K562 (cell line): ENCODE measurements at regions not wholly inside any gene's neighbourhood (a gene's known extent, or its start where the extent isn't known, plus 50 kb on each side); places are given as distances from the start of the nearest gene placed in this dataset.

Experiments used
- ATAC-seq: fragments of 200-7000 bp; cut with Tn5 transposase; 3 replicates; pipeline ENCODE4 v1.9.1; 2020; ENCODE audit warnings: moderate library complexity
- BruUV-seq: library from RNA; stranded (reverse); fragments of 400-500 nt; replicated peaks from 2 replicates; lab custom pipeline; 2021; lab: Mats Ljungman, UMichigan
- CTCF ChIA-PET: fragments of 300-600 bp; formaldehyde crosslinking; extraction: SDS; loops from one replicate; lab custom pipeline; 2021; ENCODE audit warnings: low intra/inter-chr PET ratio; lab: Yijun Ruan, JAX
- POLR2A ChIA-PET: fragments of 300-600, 350-650 bp; sonication (Branson Sonifier 250); formaldehyde crosslinking; extraction: SDS; loops from one replicate; lab custom pipeline; 2021; ENCODE audit warnings: antibody characterized with exemption, inconsistent platforms; lab: Yijun Ruan, JAX
- DNase-seq, 4 experiments: peaks; one replicate each; pipeline versions ENCODE4 v3.0.0 to v3.0.0-alpha.2; 2011 to 2018; ENCODE audit warnings: low spot score in 3 of 4, mixed read lengths in 3 of 4; ENCODE audit errors: extremely low read depth in 1 of 4
- FAIRE-seq: peaks from 2 replicates; lab custom pipeline; 2011; peaks lifted over from hg19 to GRCh38; lab: Jason Lieb, UNC
- H2AFZ ChIP-seq: 2 replicates; pipeline ENCODE4 v1.6.0; 2011; ENCODE audit warnings: low read depth, low read length, control low read depth, inconsistent platforms
- H3K27ac ChIP-seq: fragments of 200-600 bp; 3 replicates; pipeline ENCODE4 v1.8.0; 2011; ENCODE audit warnings: low read depth, mild to moderate bottlenecking, control low read depth, inconsistent platforms, low read length, moderate library complexity, mixed read lengths; ENCODE audit errors: extremely low read depth
- H3K27me3 ChIP-seq, 2 experiments: fragments of 300-600 bp in 1 of 2; 2 replicates in 1 of 2; 3 replicates in 1 of 2; pipeline versions ENCODE4 v1.6.0 to v1.8.0; 2011; ENCODE audit warnings: inconsistent platforms in 2 of 2, low read length in 2 of 2, mild to moderate bottlenecking in 1 of 2, mixed read lengths in 1 of 2, moderate library complexity in 1 of 2; ENCODE audit not compliant: control insufficient read depth in 2 of 2, insufficient read depth in 2 of 2
- H3K36me3 ChIP-seq: fragments of 300-600 bp; 3 replicates; pipeline ENCODE4 v1.8.0; 2011; ENCODE audit warnings: mild to moderate bottlenecking, low read length, inconsistent platforms; ENCODE audit not compliant: control insufficient read depth, insufficient read depth
- H3K4me1 ChIP-seq, 2 experiments: fragments of 200-600 bp in 1 of 2; replicated peaks in 1 of 2; 2 replicates in 1 of 2; 3 replicates in 1 of 2; pipeline versions ENCODE4 v1.5.1 to v1.8.0; 2011; ENCODE audit warnings: inconsistent platforms in 2 of 2, low read length in 2 of 2, mild to moderate bottlenecking in 1 of 2, mixed read lengths in 1 of 2, moderate library complexity in 1 of 2; ENCODE audit not compliant: control insufficient read depth in 2 of 2, insufficient read depth in 2 of 2
- H3K4me2 ChIP-seq: 2 replicates; pipeline ENCODE4 v1.6.1; 2011; ENCODE audit warnings: low read length, control low read depth, inconsistent platforms, mixed read lengths; ENCODE audit not compliant: insufficient read depth
- H3K4me3 ChIP-seq: fragments of 200-600 bp; sonication (generic), shearing (Covaris generic); 2 replicates; pipeline ENCODE4 v1.5.1; 2016; ENCODE audit warnings: control low read depth, inconsistent platforms
- H3K79me2 ChIP-seq: fragments of 200-600 bp; 3 replicates; pipeline ENCODE4 v1.8.0; 2011; ENCODE audit warnings: low read length, inconsistent platforms; ENCODE audit not compliant: control insufficient read depth, insufficient read depth
- H3K9ac ChIP-seq, 2 experiments: 2 replicates each; pipeline versions ENCODE4 v1.6.0 to v1.6.1; 2011; ENCODE audit warnings: low read depth in 2 of 2, low read length in 2 of 2, control low read depth in 1 of 2, inconsistent platforms in 1 of 2, mild to moderate bottlenecking in 1 of 2, mixed read lengths in 1 of 2; ENCODE audit not compliant: insufficient read depth in 1 of 2
- H3K9me1 ChIP-seq: one replicate; pipeline ENCODE4 v1.6.0; 2011; ENCODE audit warnings: inconsistent platforms, mild to moderate bottlenecking, low read length, moderate library complexity; ENCODE audit not compliant: control insufficient read depth, insufficient read depth
- H3K9me3 ChIP-seq: replicated peaks from 2 replicates; pipeline ENCODE4 v1.5.1; 2011; ENCODE audit warnings: low read depth, low read length, inconsistent platforms; ENCODE audit not compliant: control insufficient read depth, insufficient read depth
- H4K20me1 ChIP-seq: replicated peaks from 2 replicates; pipeline ENCODE4 v1.6.1; 2011; ENCODE audit warnings: low read length, inconsistent platforms, mixed read lengths; ENCODE audit not compliant: control insufficient read depth, insufficient read depth
- ELK3 ChIP-seq: fragments of 450-650 bp; formaldehyde crosslinking; IDR thresholded peaks from 2 replicates; pipeline ENCODE4 v1.4.0; 2020; ENCODE audit warnings: mild to moderate bottlenecking
- MYC ChIP-seq, 2 experiments: fragments of 250-450 bp in 1 of 2; sonication (Bioruptor Pico) in 1 of 2; IDR thresholded peaks; 2 replicates each; pipeline versions ENCODE4 v1.5.1 to v1.6.1; 2012 to 2021; ENCODE audit warnings: low read depth in 2 of 2, borderline replicate concordance in 1 of 2, improper control_type of control experiment in 1 of 2, low read length in 1 of 2, mild to moderate bottlenecking in 1 of 2, moderate library complexity in 1 of 2
- ZBTB11 ChIP-seq, 3 experiments: fragments of 200-800 bp in 1 of 3; fragments of 250-450 bp in 1 of 3; fragments of 450-650 bp in 1 of 3; sonication (Bioruptor Pico) in 1 of 3; sonication (Bioruptor generic) in 1 of 3; formaldehyde crosslinking in 1 of 3; IDR thresholded peaks; 2 replicates each; pipeline versions ENCODE4 v1.6.1 to v1.8.0; 2016 to 2022; ENCODE audit warnings: mild to moderate bottlenecking in 2 of 3, missing genetic modification characterization in 2 of 3, missing compliant biosample characterization in 1 of 3, moderate library complexity in 1 of 3
- ZNF134 ChIP-seq: fragments of 250-450 bp; sonication (Bioruptor Pico); conservative IDR thresholded peaks from 2 replicates; pipeline ENCODE4 v1.4.0; 2020
- WGBS: fragments of 100-300 bp; shearing (Covaris generic); methylation state at CpG from one replicate; pipeline ENCODE4 v1.1.6; 2016; ENCODE audit warnings: low coverage, mixed read lengths; ENCODE audit not compliant: insufficient coverage; ENCODE audit errors: missing lambda C conversion rate; 5-methylcytosine and 5-hydroxymethylcytosine counted together
- in situ Hi-C: fragments of 300-500 bp; cut with MboI; formaldehyde crosslinking; loops from 4 replicates; pipeline ENCODE4 v1.15.0; 2018; ENCODE audit warnings: inconsistent platforms, mixed read lengths
- intact Hi-C: fragments of 100-400 bp; cut with micrococcal nuclease; formaldehyde crosslinking; loops from 2 replicates; pipeline ENCODE4 v1.14.2; 2022

GRCh38 chr7:32258265-32258664 lies 188.1 kb upstream of the PDE1C start:
- intact Hi-C loops (no loop called here), in situ Hi-C loops (no loop called here)
- Histone ChIP-seq H3K9me1 (no peaks in the 10 kb centered on the region), H3K4me2 (no peak overlapping the region), H2AFZ (no peak overlapping the region), H4K20me1 (no peaks in the 10 kb centered on the region), H3K27ac (no peak overlapping the region), H3K4me1 (no peaks in the 10 kb centered on the region), H3K9me3 (no peaks in the 10 kb centered on the region), H3K9ac (no peak overlapping the region), H3K36me3 (no peaks in the 10 kb centered on the region), H3K4me3 (no peak overlapping the region), H3K27me3 (no peaks in the 10 kb centered on the region), H3K79me2 (no peaks in the 10 kb centered on the region)
- ChIA-PET POLR2A (no interaction called here), CTCF (no interaction called here)
- BruUV-seq = no TSS peak
- FAIRE-seq (no peak), ATAC-seq (no peak), DNase-seq (no peak)
- TF ChIP-seq MYC (IDR thresholded peaks at IDR 0.05; ENCODE audit: low read depth, low read length) (no peak), MYC (CRISPR knock-in tag; IDR thresholded peaks at IDR 0.05; ENCODE audit: borderline replicate concordance, low read depth) (no peak), ZNF134 (CRISPR knock-in tag) (no peak), ELK3 (CRISPR knock-in tag) (no peak), ZBTB11 (CRISPR knock-in tag; IDR thresholded peaks at IDR 0.05) (no peak)
- WGBS = 0% methylated on average over 4 of the region's 4 CpGs
